ENCODE measurements at regions not wholly inside any gene's neighbourhood (a gene's known extent, or its start where the extent isn't known, plus 50 kb on each side); places are given as distances from the start of the nearest gene placed in this dataset.

DNA sequence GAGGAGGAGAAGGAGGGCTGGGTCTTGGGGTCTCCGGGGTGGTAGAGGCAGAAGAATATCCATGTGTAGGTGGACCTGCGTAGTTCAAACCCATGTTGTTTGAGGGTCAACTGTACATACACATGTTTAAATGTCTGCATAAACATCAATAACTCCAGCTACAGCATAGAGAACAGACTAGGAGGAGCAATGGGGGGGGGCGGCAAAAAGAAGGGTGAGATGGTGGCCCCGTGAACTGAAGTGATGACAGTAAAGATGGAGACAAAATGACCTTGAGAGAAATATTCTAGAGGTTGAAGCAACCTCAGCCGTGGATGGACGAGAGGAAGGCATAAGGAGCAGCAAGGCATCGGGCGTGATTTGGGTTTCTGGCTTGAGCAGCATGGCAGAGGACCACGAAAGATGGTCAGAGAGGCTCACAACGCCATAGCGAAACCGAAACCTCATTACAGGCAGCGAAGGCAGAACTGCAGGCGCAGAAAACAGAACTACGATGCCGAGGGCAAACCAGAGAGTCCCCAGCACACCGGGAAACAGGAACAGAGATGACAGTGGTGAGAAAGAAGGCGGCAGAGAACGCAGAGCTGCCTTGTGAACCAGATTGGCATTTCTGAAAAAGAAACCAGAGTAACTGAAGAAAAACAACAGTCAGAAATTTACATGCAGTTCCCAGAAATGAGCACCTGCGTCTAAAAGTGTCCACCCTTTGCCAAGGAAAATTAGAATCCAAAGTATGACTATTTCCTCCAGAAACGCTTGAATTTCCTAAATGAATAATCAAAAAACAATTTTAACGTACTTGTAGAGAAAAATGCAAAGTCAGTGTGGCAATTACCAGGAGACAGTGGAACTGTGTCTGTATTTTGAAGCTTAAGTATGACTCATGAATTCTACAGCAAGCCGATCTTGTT lies 50.3 kb upstream of the ENPP6 start (continued):
- TF ChIP-seq ZNF717 (CRISPR knock-in tag; IDR thresholded peaks at IDR 0.05) (no peak), U2AF1 (optimal IDR thresholded peaks at IDR 0.05; ENCODE audit: low read depth, low read length) (no peak), HLTF (IDR thresholded peaks at IDR 0.05) (0 out of 2 replicates have a peak, but pooled peaks have one; percentile 18), GABPA (tag; conservative IDR thresholded peaks at IDR 0.05; ENCODE audit: low read depth) (peak; percentile 44), EWSR1 (IDR thresholded peaks at IDR 0.05; ENCODE audit: borderline replicate concordance, low read depth, partially characterized antibody) (no peak), MYC (IDR thresholded peaks at IDR 0.05; ENCODE audit: low read depth, low read length) (peak; percentile 43; the same call in 1 of the 2 replicates), MYC (CRISPR knock-in tag; IDR thresholded peaks at IDR 0.05; ENCODE audit: borderline replicate concordance, low read depth) (no peak), NFE2 (IDR thresholded peaks at IDR 0.05; ENCODE audit: low read depth) (peak; percentile 91), CBX2 (IDR thresholded peaks at IDR 0.05; ENCODE audit: insufficient read depth, low read length, poor library complexity, severe bottlenecking) (no peak), SRSF7 (optimal IDR thresholded peaks at IDR 0.05; ENCODE audit: low read depth, low read length) (no peak), SMARCB1 (IDR thresholded peaks at IDR 0.05; ENCODE audit: insufficient read length, low read depth) (no peak)
- TF ChIP-seq, protein P1, sequence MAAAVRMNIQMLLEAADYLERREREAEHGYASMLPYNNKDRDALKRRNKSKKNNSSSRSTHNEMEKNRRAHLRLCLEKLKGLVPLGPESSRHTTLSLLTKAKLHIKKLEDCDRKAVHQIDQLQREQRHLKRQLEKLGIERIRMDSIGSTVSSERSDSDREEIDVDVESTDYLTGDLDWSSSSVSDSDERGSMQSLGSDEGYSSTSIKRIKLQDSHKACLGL (CRISPR knock-in tag; IDR thresholded peaks at IDR 0.05; ENCODE audit: borderline replicate concordance, poor library complexity, severe bottlenecking) = no peak
- TF ChIP-seq, protein P2, sequence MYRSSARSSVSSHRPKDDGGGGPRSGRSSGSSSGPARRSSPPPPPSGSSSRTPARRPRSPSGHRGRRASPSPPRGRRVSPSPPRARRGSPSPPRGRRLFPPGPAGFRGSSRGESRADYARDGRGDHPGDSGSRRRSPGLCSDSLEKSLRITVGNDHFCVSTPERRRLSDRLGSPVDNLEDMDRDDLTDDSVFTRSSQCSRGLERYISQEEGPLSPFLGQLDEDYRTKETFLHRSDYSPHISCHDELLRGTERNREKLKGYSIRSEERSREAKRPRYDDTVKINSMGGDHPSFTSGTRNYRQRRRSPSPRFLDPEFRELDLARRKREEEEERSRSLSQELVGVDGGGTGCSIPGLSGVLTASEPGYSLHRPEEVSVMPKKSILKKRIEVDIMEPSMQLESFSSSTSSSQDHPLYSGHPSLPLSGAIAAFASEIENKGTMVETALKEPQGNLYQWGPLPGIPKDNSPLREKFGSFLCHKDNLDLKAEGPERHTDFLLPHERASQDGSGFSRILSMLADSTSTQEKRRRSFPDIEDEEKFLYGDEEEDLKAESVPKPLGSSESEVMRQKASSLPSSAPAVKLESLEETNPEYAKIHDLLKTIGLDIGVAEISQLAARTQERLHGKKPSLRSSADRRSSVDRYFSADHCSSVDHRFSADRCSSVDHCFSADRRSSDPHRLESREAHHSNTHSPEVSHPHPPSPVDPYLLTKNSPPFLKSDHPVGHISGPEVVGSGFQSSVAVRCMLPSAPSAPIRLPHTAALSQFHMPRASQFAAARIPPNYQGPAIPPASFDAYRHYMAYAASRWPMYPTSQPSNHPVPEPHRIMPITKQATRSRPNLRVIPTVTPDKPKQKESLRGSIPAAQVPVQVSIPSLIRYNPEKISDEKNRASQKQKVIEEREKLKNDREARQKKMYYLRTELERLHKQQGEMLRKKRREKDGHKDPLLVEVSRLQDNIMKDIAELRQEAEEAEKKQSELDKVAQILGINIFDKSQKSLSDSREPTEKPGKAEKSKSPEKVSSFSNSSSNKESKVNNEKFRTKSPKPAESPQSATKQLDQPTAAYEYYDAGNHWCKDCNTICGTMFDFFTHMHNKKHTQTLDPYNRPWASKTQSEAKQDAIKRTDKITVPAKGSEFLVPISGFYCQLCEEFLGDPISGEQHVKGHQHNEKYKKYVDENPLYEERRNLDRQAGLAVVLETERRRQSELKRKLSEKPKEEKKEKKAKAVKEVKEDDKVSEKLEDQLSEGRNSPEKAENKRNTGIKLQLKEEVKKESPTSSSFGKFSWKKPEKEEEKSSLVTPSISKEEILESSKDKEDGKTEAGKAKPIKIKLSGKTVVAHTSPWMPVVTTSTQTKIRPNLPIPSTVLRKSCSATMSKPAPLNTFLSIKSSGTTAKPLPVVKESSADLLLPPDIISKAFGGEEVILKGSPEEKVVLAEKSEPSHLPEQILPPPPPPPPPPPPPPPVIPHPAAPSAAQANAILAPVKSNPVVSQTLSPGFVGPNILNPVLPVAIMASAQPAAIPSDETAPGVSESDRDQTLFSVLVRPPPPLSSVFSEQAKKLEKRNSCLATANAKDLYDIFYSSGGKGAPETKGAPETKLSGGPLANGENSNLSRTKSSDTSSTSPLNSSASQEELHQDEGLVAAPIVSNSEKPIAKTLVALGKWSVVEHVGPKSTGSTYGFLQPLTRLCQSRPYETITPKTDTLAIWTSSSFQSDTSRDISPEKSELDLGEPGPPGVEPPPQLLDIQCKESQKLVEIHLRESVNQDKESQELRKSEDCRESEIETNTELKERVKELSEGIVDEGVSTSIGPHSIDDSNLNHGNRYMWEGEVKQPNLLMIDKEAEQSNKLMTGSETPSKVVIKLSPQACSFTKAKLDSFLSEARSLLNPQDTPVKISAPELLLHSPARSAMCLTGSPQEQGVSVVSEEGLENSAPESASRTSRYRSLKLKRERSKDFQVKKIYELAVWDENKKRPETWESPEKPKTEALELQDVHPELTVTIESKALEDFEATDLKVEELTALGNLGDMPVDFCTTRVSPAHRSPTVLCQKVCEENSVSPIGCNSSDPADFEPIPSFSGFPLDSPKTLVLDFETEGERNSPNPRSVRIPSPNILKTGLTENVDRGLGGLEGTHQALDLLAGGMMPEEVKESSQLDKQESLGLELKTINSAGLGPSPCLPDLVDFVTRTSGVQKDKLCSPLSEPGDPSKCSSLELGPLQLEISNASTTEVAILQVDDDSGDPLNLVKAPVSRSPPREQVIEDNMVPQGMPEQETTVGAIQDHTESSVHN (IDR thresholded peaks at IDR 0.05; ENCODE audit: borderline replicate concordance in 1 of 2, low read depth in 1 of 2) = peak in 1 of 2 experiments; percentile 78; a peak in 2 of 4 replicates
- TF ChIP-seq, protein P3, sequence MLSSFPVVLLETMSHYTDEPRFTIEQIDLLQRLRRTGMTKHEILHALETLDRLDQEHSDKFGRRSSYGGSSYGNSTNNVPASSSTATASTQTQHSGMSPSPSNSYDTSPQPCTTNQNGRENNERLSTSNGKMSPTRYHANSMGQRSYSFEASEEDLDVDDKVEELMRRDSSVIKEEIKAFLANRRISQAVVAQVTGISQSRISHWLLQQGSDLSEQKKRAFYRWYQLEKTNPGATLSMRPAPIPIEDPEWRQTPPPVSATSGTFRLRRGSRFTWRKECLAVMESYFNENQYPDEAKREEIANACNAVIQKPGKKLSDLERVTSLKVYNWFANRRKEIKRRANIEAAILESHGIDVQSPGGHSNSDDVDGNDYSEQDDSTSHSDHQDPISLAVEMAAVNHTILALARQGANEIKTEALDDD (IDR thresholded peaks at IDR 0.05) = 0 out of 2 replicates have a peak, but pooled peaks have one; percentile 5

Measured in K562 (cell line).